Suprapubic skin (tissue), 4 donors: ENCODE measurements at regions not wholly inside any gene's neighbourhood (a gene's known extent, or its start where the extent isn't known, plus 50 kb on each side); places are given as distances from the start of the nearest gene placed in this dataset.

ENCODE experiments used
- EP300 ChIP-seq: sonication (generic); formaldehyde crosslinking; IDR thresholded peaks from one replicate; pipeline ENCODE4 v1.6.1; 2017; ENCODE audit warnings: antibody characterized with exemption
- POLR2A ChIP-seq, 2 donors: fragments of 450-650 bp; IDR thresholded peaks; one replicate each; pipeline ENCODE4 v1.6.1; 2017; ENCODE audit warnings: antibody characterized with exemption in 2 of 2, mild to moderate bottlenecking in 2 of 2, moderate library complexity in 2 of 2
- POLR2AphosphoS5 ChIP-seq, 3 donors: sonication (generic); formaldehyde crosslinking; IDR thresholded peaks; one replicate each; pipeline ENCODE4 v1.6.1; 2017; ENCODE audit warnings: antibody characterized with exemption in 3 of 3
- TF ChIP-seq, protein P1 (sequence below), 2 donors: fragments of 200-600 bp in 1 of 2; fragments of 450-650 bp in 1 of 2; sonication (generic) in 1 of 2; IDR thresholded peaks; one replicate each; pipeline ENCODE4 v1.5.1; 2016 to 2019; ENCODE audit warnings: antibody characterized with exemption in 2 of 2, mild to moderate bottlenecking in 1 of 2, moderate library complexity in 1 of 2

DNA sequence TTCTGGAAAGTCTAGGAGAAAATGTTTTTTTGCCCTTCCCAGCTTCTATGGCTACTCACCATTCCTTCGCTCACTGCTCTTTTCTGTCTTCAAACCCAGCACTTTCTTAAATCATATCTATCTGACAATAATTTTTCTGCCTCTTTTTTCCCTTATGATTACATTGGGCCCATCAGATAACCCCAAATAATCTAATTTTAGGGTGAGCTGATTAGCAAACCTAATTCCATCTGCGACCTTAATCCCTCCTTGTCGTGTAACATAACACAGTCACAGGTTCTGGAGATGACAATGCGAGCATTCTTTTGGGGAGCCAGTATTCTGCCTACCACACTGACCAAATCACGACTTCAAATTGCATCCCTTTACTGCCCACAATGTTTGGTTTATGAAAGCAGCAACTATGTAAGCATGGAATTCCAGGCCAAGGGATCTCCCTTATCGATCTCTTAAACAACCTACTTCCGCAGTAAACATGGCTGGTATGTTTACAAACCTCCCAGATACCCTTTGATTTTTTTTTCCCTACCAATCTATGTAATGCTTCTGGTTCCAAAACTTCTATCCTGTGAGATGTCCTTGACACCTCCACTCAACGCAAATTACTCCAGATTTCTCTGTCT, 2122.2 kb downstream of the MAT2B start:
- TF ChIP-seq, protein P1, sequence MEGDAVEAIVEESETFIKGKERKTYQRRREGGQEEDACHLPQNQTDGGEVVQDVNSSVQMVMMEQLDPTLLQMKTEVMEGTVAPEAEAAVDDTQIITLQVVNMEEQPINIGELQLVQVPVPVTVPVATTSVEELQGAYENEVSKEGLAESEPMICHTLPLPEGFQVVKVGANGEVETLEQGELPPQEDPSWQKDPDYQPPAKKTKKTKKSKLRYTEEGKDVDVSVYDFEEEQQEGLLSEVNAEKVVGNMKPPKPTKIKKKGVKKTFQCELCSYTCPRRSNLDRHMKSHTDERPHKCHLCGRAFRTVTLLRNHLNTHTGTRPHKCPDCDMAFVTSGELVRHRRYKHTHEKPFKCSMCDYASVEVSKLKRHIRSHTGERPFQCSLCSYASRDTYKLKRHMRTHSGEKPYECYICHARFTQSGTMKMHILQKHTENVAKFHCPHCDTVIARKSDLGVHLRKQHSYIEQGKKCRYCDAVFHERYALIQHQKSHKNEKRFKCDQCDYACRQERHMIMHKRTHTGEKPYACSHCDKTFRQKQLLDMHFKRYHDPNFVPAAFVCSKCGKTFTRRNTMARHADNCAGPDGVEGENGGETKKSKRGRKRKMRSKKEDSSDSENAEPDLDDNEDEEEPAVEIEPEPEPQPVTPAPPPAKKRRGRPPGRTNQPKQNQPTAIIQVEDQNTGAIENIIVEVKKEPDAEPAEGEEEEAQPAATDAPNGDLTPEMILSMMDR (IDR thresholded peaks at IDR 0.05) = no peak
- TF ChIP-seq POLR2A (IDR thresholded peaks at IDR 0.05) (no peak), POLR2AphosphoS5 (IDR thresholded peaks at IDR 0.05) (no peak), EP300 (no peak)
